ENCODE measurements at regions not wholly inside any gene's neighbourhood (a gene's known extent, or its start where the extent isn't known, plus 50 kb on each side); places are given as distances from the start of the nearest gene placed in this dataset.

GRCh38 chr18:1466035-1466434, 561.4 kb downstream of the ADCYAP1 start:
- peaks cover 2% of the 10 kb centered on the region for H3K27me3 Mint-ChIP-seq
- H3K9me3 Mint-ChIP-seq, result no peaks in the 10 kb centered on the region
- no peak for DNase-seq (ENCODE audit: extremely low spot score, unreplicated experiment)
- no peak overlapping the region for H3K27ac Mint-ChIP-seq
- H3K36me3 Mint-ChIP-seq, result no peaks in the 10 kb centered on the region
- no peak overlapping the region for H3K4me3 Mint-ChIP-seq
- H3K4me1 Mint-ChIP-seq (ENCODE audit: unreplicated experiment), result no peaks in the 10 kb centered on the region
- TF ChIP-seq CTCF (conservative IDR thresholded peaks at IDR 0.05), result no peak

- H3K4me3 Mint-ChIP-seq, result no peak overlapping the region
- no peaks in the 10 kb centered on the region for H3K4me1 Mint-ChIP-seq (ENCODE audit: unreplicated experiment)
- H3K36me3 Mint-ChIP-seq, result no peaks in the 10 kb centered on the region
Measured at GRCh38 chr18:1467461-1467964, 562.8 kb downstream of the ADCYAP1 start.

GRCh38 chr18:1468550-1468949, 563.9 kb downstream of the ADCYAP1 start:
- DNase-seq (ENCODE audit: extremely low spot score, unreplicated experiment), result no peak
- H3K27ac Mint-ChIP-seq, result no peak overlapping the region
- no peaks in the 10 kb centered on the region for H3K36me3 Mint-ChIP-seq
- H3K27me3 Mint-ChIP-seq, result peaks cover 2% of the 10 kb centered on the region
- H3K4me1 Mint-ChIP-seq (ENCODE audit: unreplicated experiment), result no peaks in the 10 kb centered on the region
- H3K4me3 Mint-ChIP-seq, result no peak overlapping the region
- H3K9me3 Mint-ChIP-seq, result no peaks in the 10 kb centered on the region
- no peak for TF ChIP-seq CTCF (conservative IDR thresholded peaks at IDR 0.05)

More at GRCh38 chr18:1467461-1467964, 562.8 kb downstream of the ADCYAP1 start:
- no peak for DNase-seq (ENCODE audit: extremely low spot score, unreplicated experiment)
- no peak for TF ChIP-seq CTCF (conservative IDR thresholded peaks at IDR 0.05)
- no peaks in the 10 kb centered on the region for H3K9me3 Mint-ChIP-seq
- no peak overlapping the region for H3K27ac Mint-ChIP-seq
- peaks cover 2% of the 10 kb centered on the region for H3K27me3 Mint-ChIP-seq

GRCh38 chr18:1475867-1476266, 571.2 kb downstream of the ADCYAP1 start:
- H3K4me1 Mint-ChIP-seq (ENCODE audit: unreplicated experiment), result no peaks in the 10 kb centered on the region
- H3K4me3 Mint-ChIP-seq, result no peak overlapping the region
- no peak overlapping the region for H3K27ac Mint-ChIP-seq
- no peak for DNase-seq (ENCODE audit: extremely low spot score, unreplicated experiment)
- H3K9me3 Mint-ChIP-seq, result no peaks in the 10 kb centered on the region
- H3K27me3 Mint-ChIP-seq, result no peaks in the 10 kb centered on the region
- H3K36me3 Mint-ChIP-seq, result no peaks in the 10 kb centered on the region
- no peak for TF ChIP-seq CTCF (conservative IDR thresholded peaks at IDR 0.05)

- Mint-ChIP-seq H3K36me3 (no peaks in the 10 kb centered on the region), H3K27me3 (no peaks in the 10 kb centered on the region), H3K27ac (no peak overlapping the region), H3K9me3 (no peaks in the 10 kb centered on the region), H3K4me1 (ENCODE audit: unreplicated experiment) (no peaks in the 10 kb centered on the region), H3K4me3 (no peak overlapping the region)
- TF ChIP-seq CTCF (conservative IDR thresholded peaks at IDR 0.05), result no peak
- no peak for DNase-seq (ENCODE audit: extremely low spot score, unreplicated experiment)
Measured at GRCh38 chr18:1480309-1480708, 575.6 kb downstream of the ADCYAP1 start.

GRCh38 chr18:1481577-1481976, 576.9 kb downstream of the ADCYAP1 start:
- no peaks in the 10 kb centered on the region for H3K4me1 Mint-ChIP-seq (ENCODE audit: unreplicated experiment)
- no peak for TF ChIP-seq CTCF (conservative IDR thresholded peaks at IDR 0.05)
- no peaks in the 10 kb centered on the region for H3K9me3 Mint-ChIP-seq
- no peak for DNase-seq (ENCODE audit: extremely low spot score, unreplicated experiment)
- no peaks in the 10 kb centered on the region for H3K36me3 Mint-ChIP-seq
- H3K27ac Mint-ChIP-seq, result no peak overlapping the region
- no peak overlapping the region for H3K4me3 Mint-ChIP-seq
- H3K27me3 Mint-ChIP-seq, result no peaks in the 10 kb centered on the region
